Common myeloid progenitor, CD34-positive (primary cell): ENCODE measurements at regions not wholly inside any gene's neighbourhood (a gene's known extent, or its start where the extent isn't known, plus 50 kb on each side); places are given as distances from the start of the nearest gene placed in this dataset.
"Not testable (repeated sequence)": the region's sequence is repeated elsewhere in the genome, so short reads cannot be mapped to it uniquely, and the experiment has no call there.

Experiments used
- CTCF ChIA-PET: fragments of 350-600 bp; sonication (Branson Sonifier 250); formaldehyde crosslinking; loops from one replicate; lab custom pipeline; 2021; ENCODE audit warnings: antibody characterized with exemption; lab: Charles Lee
- POLR2A ChIA-PET: fragments of 350-600 bp; sonication (Branson Sonifier 250); formaldehyde crosslinking; loops from one replicate; lab custom pipeline; 2021; ENCODE audit warnings: antibody characterized with exemption; lab: Charles Lee
- DNase-seq, 3 donors: peaks; one replicate each; pipeline versions ENCODE4 v3.0.0 to v3.0.0-alpha.2; 2013
- H3K27ac ChIP-seq, 2 experiments: 1 replicate in 1 of 2; 2 replicates in 1 of 2; pipeline ENCODE4 v1.7.0; 2013; ENCODE audit warnings: inconsistent platforms in 2 of 2, low read length in 2 of 2, mild to moderate bottlenecking in 2 of 2, low read depth in 1 of 2, moderate library complexity in 1 of 2; ENCODE audit not compliant: severe bottlenecking in 2 of 2, insufficient read depth in 1 of 2, poor library complexity in 1 of 2
- H3K27me3 ChIP-seq, 5 experiments: replicated peaks in 2 of 5; 1 replicate in 3 of 5; 2 replicates in 2 of 5; pipeline versions ENCODE4 v1.6.1 to v1.7.0; 2013; ENCODE audit warnings: low read length in 4 of 5, mild to moderate bottlenecking in 2 of 5, moderate library complexity in 2 of 5, inconsistent platforms in 1 of 5; ENCODE audit not compliant: insufficient read depth in 5 of 5, control insufficient read depth in 4 of 5
- H3K36me3 ChIP-seq, 4 experiments: 1 replicate in 2 of 4; 2 replicates in 2 of 4; pipeline versions ENCODE4 v1.6.1 to v1.7.0; 2013; ENCODE audit warnings: low read length in 3 of 4, control low read depth in 1 of 4, mild to moderate bottlenecking in 1 of 4; ENCODE audit not compliant: control insufficient read depth in 4 of 4, insufficient read depth in 4 of 4
- H3K4me1 ChIP-seq, 4 experiments: 1 replicate in 3 of 4; 2 replicates in 1 of 4; pipeline versions ENCODE4 v1.6.1 to v1.7.1; 2013; ENCODE audit warnings: low read length in 3 of 4, mild to moderate bottlenecking in 3 of 4, control low read depth in 1 of 4, inconsistent platforms in 1 of 4, moderate library complexity in 1 of 4; ENCODE audit not compliant: control insufficient read depth in 4 of 4, insufficient read depth in 4 of 4; ENCODE audit errors: control extremely low read depth in 1 of 4
- H3K4me3 ChIP-seq, 7 experiments: 1 replicate in 4 of 7; 2 replicates in 3 of 7; pipeline versions ENCODE4 v1.5.1 to v1.7.0; 2013; ENCODE audit warnings: mild to moderate bottlenecking in 7 of 7, low read length in 6 of 7, moderate library complexity in 6 of 7, inconsistent platforms in 2 of 7, low read depth in 2 of 7, control low read depth in 1 of 7; ENCODE audit not compliant: insufficient read depth in 4 of 7, control insufficient read depth in 1 of 7; ENCODE audit errors: extremely low read depth in 1 of 7
- H3K9me3 ChIP-seq, 5 experiments: 1 replicate in 4 of 5; 2 replicates in 1 of 5; pipeline versions ENCODE4 v1.6.1 to v1.7.1; 2013; ENCODE audit warnings: low read length in 4 of 5, mild to moderate bottlenecking in 2 of 5, inconsistent platforms in 1 of 5, low read depth in 1 of 5, moderate library complexity in 1 of 5; ENCODE audit not compliant: control insufficient read depth in 4 of 5, insufficient read depth in 2 of 5; ENCODE audit errors: control extremely low read depth in 1 of 5
- WGBS: methylation state at CpG from one replicate; pipeline ENCODE4 v1.1.5; 2013; ENCODE audit not compliant: insufficient coverage; 5-methylcytosine and 5-hydroxymethylcytosine counted together

DNA sequence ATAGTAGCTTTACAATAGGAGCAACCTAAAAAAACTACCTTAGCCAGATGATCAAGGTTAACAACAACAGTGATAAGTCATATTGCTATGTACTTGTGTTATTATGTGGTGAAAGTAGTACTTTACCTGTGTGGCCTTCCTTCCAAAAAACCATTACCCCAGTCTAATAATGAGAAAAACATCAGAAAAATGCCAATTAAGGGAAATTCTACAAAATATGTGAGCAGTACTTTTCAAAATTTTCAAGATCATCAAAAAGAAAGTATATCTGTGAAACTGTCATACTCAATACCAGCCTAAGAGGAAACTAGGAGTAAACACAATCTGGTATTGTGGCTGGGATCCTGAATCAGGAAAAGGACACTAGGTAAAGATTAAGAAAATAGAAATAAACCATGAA is 165.3 kb upstream of the PKP2 start:
- POLR2A ChIA-PET, result no interaction called here

DNA sequence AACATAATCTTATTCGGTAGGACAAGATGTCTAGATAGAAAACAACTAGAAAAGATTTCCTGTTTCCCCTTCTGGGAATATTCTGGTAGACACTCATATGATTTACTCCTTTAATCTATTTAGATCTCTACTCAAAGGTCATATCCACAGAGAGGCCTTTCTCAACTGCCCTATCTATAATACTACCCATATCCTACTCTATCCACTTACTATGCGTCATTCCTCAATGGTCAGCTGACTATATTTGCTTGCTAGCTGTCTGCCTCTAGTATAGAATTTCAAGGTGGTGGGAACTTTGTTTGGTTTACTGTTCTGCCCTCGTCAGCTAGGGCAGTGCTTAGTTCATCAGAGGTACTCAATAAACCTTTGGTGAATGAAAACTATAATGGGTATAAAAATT is 157.8 kb upstream of the PKP2 start:
- no peaks in the 10 kb centered on the region for H3K4me1 ChIP-seq
- no peak for DNase-seq
- H3K4me3 ChIP-seq, result no peak overlapping the region
- ChIA-PET POLR2A (no interaction called here), CTCF (no interaction called here)
- H3K27me3 ChIP-seq, result no peaks in the 10 kb centered on the region
- no peak overlapping the region for H3K27ac ChIP-seq
- WGBS, result 83% methylated on average over 1 of the region's 3 CpGs
- no peaks in the 10 kb centered on the region for H3K9me3 ChIP-seq
- no peaks in the 10 kb centered on the region for H3K36me3 ChIP-seq

More for the DNA sequence above, 165.3 kb upstream of the PKP2 start:
- DNase-seq, result no peak
- no peak overlapping the region for H3K4me3 ChIP-seq
- no peaks in the 10 kb centered on the region for H3K36me3 ChIP-seq
- H3K4me1 ChIP-seq, result no peaks in the 10 kb centered on the region
- peaks cover 0 to 6% (median 0%) of the 10 kb centered on the region in 5 experiments for H3K9me3 ChIP-seq
- H3K27me3 ChIP-seq, result no peaks in the 10 kb centered on the region
- CTCF ChIA-PET, result no interaction called here
- no peak overlapping the region for H3K27ac ChIP-seq

DNA sequence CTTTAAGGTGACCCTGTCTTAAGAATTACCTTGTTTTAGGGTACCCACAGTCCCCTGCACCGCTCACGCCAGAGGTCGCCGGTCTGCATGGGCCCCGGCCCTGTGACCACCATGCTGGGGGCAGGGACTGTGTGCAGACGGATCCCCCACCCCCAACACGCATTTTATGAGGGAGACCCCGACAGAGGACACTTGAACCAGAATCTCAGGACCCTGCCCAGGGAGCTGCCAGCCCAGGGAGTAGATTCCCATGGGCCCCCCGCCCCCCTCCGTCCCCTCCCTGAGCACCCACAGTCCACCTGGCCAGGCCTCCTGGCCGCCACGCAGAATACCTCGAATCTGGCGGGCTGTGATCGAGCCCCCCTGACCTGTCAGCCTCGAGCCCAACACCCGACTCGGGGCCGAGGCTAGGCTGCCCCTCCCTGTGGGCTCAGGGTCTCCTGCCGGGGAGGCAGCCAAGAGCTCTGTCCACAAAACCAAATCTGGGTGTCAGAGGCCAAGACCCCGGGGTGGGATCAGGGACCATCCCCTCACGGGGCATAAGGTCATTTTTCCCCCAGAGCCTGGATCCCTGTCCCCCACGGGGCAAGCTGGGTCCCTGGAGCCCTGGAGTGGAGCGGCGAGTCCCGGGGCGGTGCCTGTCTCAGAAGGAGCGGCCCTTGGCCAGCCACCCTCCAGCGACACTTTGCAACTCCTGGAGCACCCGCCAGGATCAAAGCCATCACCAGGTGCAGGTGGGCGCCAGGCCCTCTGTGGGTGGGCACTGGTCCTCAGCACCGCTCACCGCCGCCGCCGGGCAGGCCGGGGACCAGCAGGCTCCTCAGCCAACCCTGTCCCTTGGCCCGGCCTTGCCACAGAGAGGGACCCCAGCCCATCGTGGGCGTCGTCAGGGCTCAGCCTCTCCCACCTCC is 155.8 kb upstream of the PKP2 start:
- H3K4me1 ChIP-seq, result no peaks in the 10 kb centered on the region
- no peaks in the 10 kb centered on the region for H3K27me3 ChIP-seq
- CTCF ChIA-PET, result no interaction called here
- no peaks in the 10 kb centered on the region for H3K36me3 ChIP-seq
- no peak overlapping the region for H3K4me3 ChIP-seq
- POLR2A ChIA-PET, result no interaction called here
- 95% methylated on average over 30 of the region's 41 CpGs for WGBS
- DNase-seq, result no peak
- no peak overlapping the region for H3K27ac ChIP-seq
- no peaks in the 10 kb centered on the region for H3K9me3 ChIP-seq

DNA sequence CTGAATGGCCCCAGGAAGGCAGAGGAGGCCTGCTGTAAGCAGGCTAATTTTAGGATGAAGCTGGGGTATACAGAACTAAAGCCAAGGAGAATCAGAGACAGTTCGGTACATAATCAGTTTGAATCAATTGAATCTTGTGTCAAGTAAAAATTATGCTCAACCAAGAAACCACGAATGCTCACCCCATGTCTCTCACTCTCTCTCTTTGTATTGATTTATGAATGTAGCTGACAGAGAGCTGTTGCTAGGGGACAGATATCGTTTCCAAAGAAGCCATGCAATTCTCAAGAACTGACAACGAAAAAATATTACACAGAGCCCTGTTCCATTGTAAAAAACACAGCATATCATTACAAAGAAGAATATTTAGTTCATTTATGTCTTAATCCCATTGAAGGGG is 151.1 kb upstream of the PKP2 start:
- H3K9me3 ChIP-seq, result no peaks in the 10 kb centered on the region
- no CpG with 5 or more reads among the region's 4 CpGs for WGBS
- CTCF ChIA-PET, result no interaction called here
- no peak for DNase-seq
- no peaks in the 10 kb centered on the region for H3K36me3 ChIP-seq
- H3K4me3 ChIP-seq, result no peak overlapping the region
- H3K4me1 ChIP-seq, result no peaks in the 10 kb centered on the region
- no peaks in the 10 kb centered on the region for H3K27me3 ChIP-seq
- H3K27ac ChIP-seq, result no peak overlapping the region
- POLR2A ChIA-PET, result no interaction called here

DNA sequence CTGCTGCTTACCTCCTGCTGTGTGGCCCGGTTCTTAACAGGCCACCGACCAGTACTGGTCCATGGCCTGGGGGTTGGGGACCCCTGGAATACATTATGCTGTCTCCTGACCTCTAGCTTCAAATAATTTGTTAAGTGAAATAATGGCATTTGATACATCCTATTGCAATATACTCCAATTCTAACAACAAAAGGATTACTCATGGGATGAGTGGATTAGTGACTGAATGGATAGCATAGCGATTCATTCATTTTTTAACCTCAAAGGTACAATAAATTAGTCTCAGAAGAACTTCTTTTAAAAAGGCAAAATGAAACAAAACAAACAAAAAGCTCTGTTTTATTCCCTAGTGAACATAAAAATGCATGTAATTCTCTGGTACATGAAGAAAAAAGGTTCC is 147.9 kb upstream of the PKP2 start:
- POLR2A ChIA-PET, result no interaction called here
- CTCF ChIA-PET, result interaction anchor here (0.7 kb wide), 1 partner anchor 173 kb away, joined by 3 read pairs; no protein-coding TSS in a partner anchor
- Histone ChIP-seq H3K4me1 (no peaks in the 10 kb centered on the region), H3K27ac (no peak overlapping the region), H3K36me3 (no peaks in the 10 kb centered on the region), H3K9me3 (no peaks in the 10 kb centered on the region), H3K4me3 (no peak overlapping the region), H3K27me3 (no peaks in the 10 kb centered on the region)
- DNase-seq, result no peak
- WGBS, result no CpG with 5 or more reads among the region's 3 CpGs

DNA sequence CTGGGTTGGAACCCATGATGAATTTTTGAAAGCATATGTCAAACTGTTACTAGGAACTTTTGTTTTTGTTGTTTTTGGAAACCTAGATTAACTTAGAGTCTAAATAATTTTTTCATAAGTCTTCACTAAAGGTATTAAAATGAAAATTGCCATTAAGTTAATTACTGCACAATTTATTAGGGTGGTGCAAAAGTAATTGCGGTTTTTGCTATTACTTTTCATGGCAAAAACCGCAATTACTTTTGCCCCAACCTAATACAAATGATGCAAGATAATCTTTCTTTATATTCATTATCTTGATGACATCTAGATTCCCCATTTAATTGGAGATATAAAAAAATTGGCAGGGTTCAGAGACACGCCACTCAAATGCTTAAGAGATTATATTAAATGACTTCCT is 145.0 kb upstream of the PKP2 start:
- Histone ChIP-seq H3K4me3 (no peak overlapping the region), H3K27ac (no peak overlapping the region), H3K9me3 (no peaks in the 10 kb centered on the region), H3K36me3 (no peaks in the 10 kb centered on the region), H3K4me1 (no peaks in the 10 kb centered on the region), H3K27me3 (no peaks in the 10 kb centered on the region)
- 100% methylated on average over 2 of the region's 3 CpGs for WGBS
- no peak for DNase-seq
- ChIA-PET POLR2A (no interaction called here), CTCF (no interaction called here)

DNA sequence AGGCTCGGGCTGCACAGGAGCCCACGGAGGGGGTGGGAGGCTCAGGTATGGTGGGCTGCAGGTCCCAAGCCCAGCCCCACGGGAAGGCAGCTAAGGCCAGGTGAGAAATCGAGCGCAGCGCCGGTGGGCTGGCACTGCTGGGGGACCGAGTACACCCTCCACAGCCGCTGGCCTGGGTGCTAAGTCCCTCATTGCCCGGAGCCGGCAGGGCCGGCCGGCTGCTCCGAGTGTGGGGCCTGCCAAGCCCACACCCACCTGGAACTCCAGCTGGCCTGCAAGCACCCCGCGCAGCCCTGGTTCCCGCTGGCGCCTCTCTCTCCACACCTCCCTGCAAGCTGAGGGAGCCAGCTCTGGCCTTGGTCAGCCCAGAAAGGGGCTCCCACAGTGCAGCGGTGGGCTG is 137.4 kb upstream of the PKP2 start:
- DNase-seq, H3K9me3 ChIP-seq, H3K4me3 ChIP-seq, H3K27ac ChIP-seq, H3K4me1 ChIP-seq, CTCF ChIA-PET, H3K36me3 ChIP-seq, POLR2A ChIA-PET, H3K27me3 ChIP-seq: not testable (repeated sequence)
- WGBS, result 89% methylated on average over 17 of the region's 19 CpGs
